Type B pancreatic cell (in vitro differentiated cells): ENCODE measurements at regions not wholly inside any gene's neighbourhood (a gene's known extent, or its start where the extent isn't known, plus 50 kb on each side); places are given as distances from the start of the nearest gene placed in this dataset.

Experiments used
- DNase-seq: peaks from one replicate; pipeline ENCODE4 v3.0.0; 2021; ENCODE audit warnings: mixed read lengths; ENCODE audit not compliant: unreplicated experiment; ENCODE audit errors: extremely low spot score
- H3K27ac Mint-ChIP-seq: 2 replicates; pipeline ENCODE4 v1.8.0; 2021; ENCODE audit warnings: mild to moderate bottlenecking, mixed read lengths
- H3K27me3 Mint-ChIP-seq: 2 replicates; pipeline ENCODE4 v1.8.0; 2021; ENCODE audit warnings: mixed read lengths
- H3K36me3 Mint-ChIP-seq: 2 replicates; pipeline ENCODE4 v1.8.0; 2021; ENCODE audit warnings: mixed read lengths
- H3K4me1 Mint-ChIP-seq: one replicate; pipeline ENCODE4 v1.8.0; 2021; ENCODE audit warnings: mixed read lengths; ENCODE audit not compliant: unreplicated experiment
- H3K4me3 Mint-ChIP-seq: 2 replicates; pipeline ENCODE4 v1.8.0; 2021; ENCODE audit warnings: mild to moderate bottlenecking, mixed read lengths
- H3K9me3 Mint-ChIP-seq: 2 replicates; pipeline ENCODE4 v1.8.0; 2021; ENCODE audit warnings: mixed read lengths
- TF ChIP-seq, protein P1 (sequence below): fragments of 200-600 bp; sonication (generic); conservative IDR thresholded peaks from 2 replicates; pipeline ENCODE4 v1.5.0; 2021; ENCODE audit warnings: antibody characterized with exemption, mild to moderate bottlenecking

DNA sequence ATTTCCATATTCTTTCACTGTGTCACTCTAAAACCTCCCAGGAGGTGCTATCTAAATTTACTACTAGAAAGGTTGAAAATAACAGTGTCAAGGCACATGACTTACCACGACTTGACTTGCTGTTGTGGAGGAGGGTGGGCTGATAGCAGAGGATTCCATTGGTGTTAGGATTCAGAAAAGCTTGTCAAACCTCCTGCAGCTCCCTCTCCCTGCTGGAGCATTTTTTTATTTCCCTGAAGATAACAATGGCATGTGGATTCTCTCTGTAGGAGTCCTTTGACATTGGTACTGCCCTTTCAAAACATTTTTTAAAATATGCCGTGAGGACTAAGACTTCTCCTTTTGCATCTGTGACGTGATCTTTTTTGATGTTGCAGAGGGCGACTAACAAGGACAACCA lies 696.9 kb upstream of the GYPC start:
- DNase-seq, result no peak
- H3K36me3 Mint-ChIP-seq, result no peaks in the 10 kb centered on the region
- H3K27ac Mint-ChIP-seq, result no peak overlapping the region
- peaks cover 5% of the 10 kb centered on the region for H3K9me3 Mint-ChIP-seq
- peaks cover 21% of the 10 kb centered on the region for H3K4me1 Mint-ChIP-seq
- no peaks in the 10 kb centered on the region for H3K27me3 Mint-ChIP-seq
- H3K4me3 Mint-ChIP-seq, result no peak overlapping the region
- TF ChIP-seq, protein P1, sequence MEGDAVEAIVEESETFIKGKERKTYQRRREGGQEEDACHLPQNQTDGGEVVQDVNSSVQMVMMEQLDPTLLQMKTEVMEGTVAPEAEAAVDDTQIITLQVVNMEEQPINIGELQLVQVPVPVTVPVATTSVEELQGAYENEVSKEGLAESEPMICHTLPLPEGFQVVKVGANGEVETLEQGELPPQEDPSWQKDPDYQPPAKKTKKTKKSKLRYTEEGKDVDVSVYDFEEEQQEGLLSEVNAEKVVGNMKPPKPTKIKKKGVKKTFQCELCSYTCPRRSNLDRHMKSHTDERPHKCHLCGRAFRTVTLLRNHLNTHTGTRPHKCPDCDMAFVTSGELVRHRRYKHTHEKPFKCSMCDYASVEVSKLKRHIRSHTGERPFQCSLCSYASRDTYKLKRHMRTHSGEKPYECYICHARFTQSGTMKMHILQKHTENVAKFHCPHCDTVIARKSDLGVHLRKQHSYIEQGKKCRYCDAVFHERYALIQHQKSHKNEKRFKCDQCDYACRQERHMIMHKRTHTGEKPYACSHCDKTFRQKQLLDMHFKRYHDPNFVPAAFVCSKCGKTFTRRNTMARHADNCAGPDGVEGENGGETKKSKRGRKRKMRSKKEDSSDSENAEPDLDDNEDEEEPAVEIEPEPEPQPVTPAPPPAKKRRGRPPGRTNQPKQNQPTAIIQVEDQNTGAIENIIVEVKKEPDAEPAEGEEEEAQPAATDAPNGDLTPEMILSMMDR, result no peak

GRCh38 chr2:125961739-125962138 lies 694.2 kb upstream of the GYPC start:
- Mint-ChIP-seq H3K36me3 (no peaks in the 10 kb centered on the region), H3K27me3 (peaks cover 9% of the 10 kb centered on the region), H3K27ac (no peak overlapping the region), H3K4me3 (no peak overlapping the region), H3K4me1 (peaks cover 21% of the 10 kb centered on the region), H3K9me3 (no peaks in the 10 kb centered on the region)
- no peak for DNase-seq
- TF ChIP-seq, protein P1, result no peak

DNA sequence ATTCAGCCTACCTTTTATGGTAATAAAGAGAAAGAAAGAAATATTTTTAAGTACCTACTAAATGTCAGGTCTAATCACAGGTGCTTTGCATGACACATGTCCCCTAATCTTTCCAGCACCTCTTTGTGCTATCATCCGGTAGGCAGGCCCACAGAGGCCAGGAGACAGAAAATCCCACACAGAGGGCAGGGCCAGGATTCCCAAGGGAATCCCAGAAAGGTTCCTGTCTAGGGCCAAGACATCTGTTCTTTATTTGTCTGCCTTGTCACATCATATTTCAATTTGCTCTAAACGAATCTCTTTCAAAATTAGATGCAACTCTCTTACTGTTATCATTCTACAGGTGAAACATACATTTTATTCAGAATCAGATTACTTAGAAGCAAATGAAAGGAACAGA lies 676.1 kb upstream of the GYPC start:
- no peak for DNase-seq
- no peaks in the 10 kb centered on the region for H3K36me3 Mint-ChIP-seq

DNA sequence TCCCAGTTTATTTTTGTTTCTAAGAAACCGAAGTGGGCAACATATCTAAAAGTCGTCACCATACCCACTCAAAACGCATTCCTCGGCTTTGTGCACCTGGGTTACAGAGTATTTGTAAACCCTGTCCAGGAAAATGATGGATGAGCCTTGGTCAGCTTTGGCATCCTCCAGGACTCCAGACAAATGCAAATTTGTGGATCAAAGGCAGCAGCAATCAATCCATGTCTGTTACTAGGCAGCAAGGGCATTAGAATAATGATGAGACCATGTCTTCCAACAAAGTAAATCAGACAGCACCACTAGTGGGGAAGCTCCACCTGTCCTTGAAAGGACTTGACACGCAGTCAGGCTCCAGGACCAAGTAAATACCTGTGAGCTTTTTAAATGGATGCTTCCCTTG lies 672.6 kb upstream of the GYPC start:
- Mint-ChIP-seq H3K27ac (peak overlapping the region; percentile 40), H3K4me1 (peaks cover 17% of the 10 kb centered on the region), H3K36me3 (no peaks in the 10 kb centered on the region), H3K27me3 (peaks cover 16% of the 10 kb centered on the region), H3K9me3 (no peaks in the 10 kb centered on the region), H3K4me3 (no peak overlapping the region)
- TF ChIP-seq, protein P1, result no peak
- no peak for DNase-seq

More for the DNA sequence above, 676.1 kb upstream of the GYPC start:
- Mint-ChIP-seq H3K4me3 (no peak overlapping the region), H3K9me3 (no peaks in the 10 kb centered on the region), H3K27me3 (peaks cover 13% of the 10 kb centered on the region), H3K27ac (no peak overlapping the region), H3K4me1 (peaks cover 24% of the 10 kb centered on the region)
- TF ChIP-seq, protein P1, result no peak

- Mint-ChIP-seq H3K4me3 (no peak overlapping the region), H3K9me3 (no peaks in the 10 kb centered on the region), H3K27me3 (no peaks in the 10 kb centered on the region), H3K36me3 (no peaks in the 10 kb centered on the region), H3K27ac (no peak overlapping the region), H3K4me1 (no peaks in the 10 kb centered on the region)
- no peak for DNase-seq
- TF ChIP-seq, protein P1, result no peak
These were observed 626.6 kb upstream of the GYPC start for GRCh38 chr2:126029316-126029715.

- Mint-ChIP-seq H3K4me1 (no peaks in the 10 kb centered on the region), H3K4me3 (no peak overlapping the region), H3K36me3 (no peaks in the 10 kb centered on the region), H3K9me3 (no peaks in the 10 kb centered on the region), H3K27me3 (no peaks in the 10 kb centered on the region), H3K27ac (no peak overlapping the region)
- TF ChIP-seq, protein P1, result no peak
- DNase-seq, result no peak
These were observed 617.1 kb upstream of the GYPC start for GRCh38 chr2:126038861-126039260.
